Adrenal gland (tissue), 9 donors: ENCODE measurements at regions not wholly inside any gene's neighbourhood (a gene's known extent, or its start where the extent isn't known, plus 50 kb on each side); places are given as distances from the start of the nearest gene placed in this dataset.

Experiments
- DNase-seq, 7 donors: peaks; one replicate each; pipeline ENCODE4 v3.0.0-alpha.2; 2019 to 2020
- H3K27ac ChIP-seq, 5 donors: fragments of 200-600 bp; sonication (generic) in 4 of 5; 1 replicate in 3 of 5; 2 replicates in 2 of 5; pipeline versions ENCODE4 v1.5.1 to v1.8.0; 2016 to 2020; ENCODE audit warnings: mild to moderate bottlenecking in 1 of 5
- H3K27me3 ChIP-seq: fragments of 200-600 bp; 2 replicates; pipeline ENCODE4 v1.8.0; 2021
- H3K36me3 ChIP-seq, 2 donors: fragments of 200-600 bp; replicated peaks in 1 of 2; 1 replicate in 1 of 2; 2 replicates in 1 of 2; pipeline versions ENCODE4 v1.5.1 to v1.8.0; 2018 to 2022
- H3K4me1 ChIP-seq, 2 donors: fragments of 200-600 bp; replicated peaks in 1 of 2; 1 replicate in 1 of 2; 2 replicates in 1 of 2; pipeline versions ENCODE4 v1.5.1 to v1.8.0; 2018 to 2021
- H3K4me3 ChIP-seq, 4 donors: fragments of 200-600 bp; sonication (generic) in 3 of 4; one replicate each; pipeline ENCODE4 v1.5.1; 2016 to 2018
- H3K9me3 ChIP-seq, 3 donors: fragments of 200-600 bp; sonication (generic) in 1 of 3; replicated peaks in 1 of 3; 1 replicate in 2 of 3; 2 replicates in 1 of 3; pipeline versions ENCODE4 v1.5.1 to v1.8.0; 2016 to 2021
- POLR2A ChIP-seq, 2 donors: fragments of 450-650 bp; IDR thresholded peaks; one replicate each; pipeline ENCODE4 v1.6.1; 2017; ENCODE audit warnings: antibody characterized with exemption in 2 of 2, mild to moderate bottlenecking in 2 of 2, moderate library complexity in 1 of 2
- WGBS, 4 donors: extraction: QIAGEN DNeasy Blood & Tissue Kit in 2 of 4; methylation state at CpG; one replicate each; pipeline versions ENCODE4 v1.1.5 to v1.1.7; 2013 to 2017; 5-methylcytosine and 5-hydroxymethylcytosine counted together
- intact Hi-C, 2 donors: fragments of 100-400 bp; cut with DNase I; formaldehyde crosslinking; loops; one replicate each; pipeline versions ENCODE4 v1.14.1 to v1.15.0; 2022 to 2023
- TF ChIP-seq, protein P1 (sequence below), 6 experiments: fragments of 450-650 bp in 4 of 6; fragments of 200-600 bp in 2 of 6; sonication (generic) in 1 of 6; IDR thresholded peaks; 1 replicate in 5 of 6; 2 replicates in 1 of 6; pipeline versions ENCODE4 v1.5.1 to v1.8.0; 2016 to 2021; ENCODE audit warnings: antibody characterized with exemption in 6 of 6, mild to moderate bottlenecking in 2 of 6, moderate library complexity in 1 of 6
- donor health status: healthy with polysubstance abuse.
- donor health status: Bipolar disorder and iron deficiency.
- donor health status: DM: yes; HTN: yes; CAD: no.
- donor health status: DM: no; HTN: no; CAD: no.
- donor health status: DM: no; HTN: no; CAD: no.

DNA sequence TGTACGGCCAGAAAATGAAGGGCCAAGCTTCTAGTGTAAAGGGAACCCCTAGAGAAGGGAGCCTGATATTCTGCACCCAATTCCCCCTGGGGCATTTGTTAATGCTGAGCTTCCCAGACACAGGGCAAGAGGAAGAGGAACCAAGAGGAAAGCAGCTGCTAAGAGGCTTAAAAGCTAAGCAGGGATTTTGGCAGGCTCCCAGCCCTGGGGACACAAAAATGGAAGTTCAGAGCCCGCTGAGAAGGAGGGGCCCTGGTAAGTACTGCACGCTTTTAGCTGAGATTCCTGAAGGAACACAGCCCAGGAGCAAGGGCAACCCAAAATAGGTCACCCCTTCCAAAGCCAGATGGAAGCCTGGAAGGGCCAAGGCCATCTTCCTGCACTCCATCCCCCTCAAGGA, 387.3 kb upstream of the MGMT start:
- intact Hi-C loops: no loop called here
- no peak overlapping the region for H3K4me3 ChIP-seq
- no peak overlapping the region for H3K27ac ChIP-seq
- no peak for TF ChIP-seq POLR2A (IDR thresholded peaks at IDR 0.05)
- TF ChIP-seq, protein P1, sequence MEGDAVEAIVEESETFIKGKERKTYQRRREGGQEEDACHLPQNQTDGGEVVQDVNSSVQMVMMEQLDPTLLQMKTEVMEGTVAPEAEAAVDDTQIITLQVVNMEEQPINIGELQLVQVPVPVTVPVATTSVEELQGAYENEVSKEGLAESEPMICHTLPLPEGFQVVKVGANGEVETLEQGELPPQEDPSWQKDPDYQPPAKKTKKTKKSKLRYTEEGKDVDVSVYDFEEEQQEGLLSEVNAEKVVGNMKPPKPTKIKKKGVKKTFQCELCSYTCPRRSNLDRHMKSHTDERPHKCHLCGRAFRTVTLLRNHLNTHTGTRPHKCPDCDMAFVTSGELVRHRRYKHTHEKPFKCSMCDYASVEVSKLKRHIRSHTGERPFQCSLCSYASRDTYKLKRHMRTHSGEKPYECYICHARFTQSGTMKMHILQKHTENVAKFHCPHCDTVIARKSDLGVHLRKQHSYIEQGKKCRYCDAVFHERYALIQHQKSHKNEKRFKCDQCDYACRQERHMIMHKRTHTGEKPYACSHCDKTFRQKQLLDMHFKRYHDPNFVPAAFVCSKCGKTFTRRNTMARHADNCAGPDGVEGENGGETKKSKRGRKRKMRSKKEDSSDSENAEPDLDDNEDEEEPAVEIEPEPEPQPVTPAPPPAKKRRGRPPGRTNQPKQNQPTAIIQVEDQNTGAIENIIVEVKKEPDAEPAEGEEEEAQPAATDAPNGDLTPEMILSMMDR (IDR thresholded peaks at IDR 0.05): no peak
- no peaks in the 10 kb centered on the region for H3K36me3 ChIP-seq
- H3K4me1 ChIP-seq: no peaks in the 10 kb centered on the region
- no peaks in the 10 kb centered on the region for H3K9me3 ChIP-seq
- 50 to 59% (median 56%) methylated on average over 3 of the region's 3 CpGs for WGBS, 4 donors
- DNase-seq: peak in 6 of 7 donors; percentile 29 to 56 (median 38)
- no peaks in the 10 kb centered on the region for H3K27me3 ChIP-seq

DNA sequence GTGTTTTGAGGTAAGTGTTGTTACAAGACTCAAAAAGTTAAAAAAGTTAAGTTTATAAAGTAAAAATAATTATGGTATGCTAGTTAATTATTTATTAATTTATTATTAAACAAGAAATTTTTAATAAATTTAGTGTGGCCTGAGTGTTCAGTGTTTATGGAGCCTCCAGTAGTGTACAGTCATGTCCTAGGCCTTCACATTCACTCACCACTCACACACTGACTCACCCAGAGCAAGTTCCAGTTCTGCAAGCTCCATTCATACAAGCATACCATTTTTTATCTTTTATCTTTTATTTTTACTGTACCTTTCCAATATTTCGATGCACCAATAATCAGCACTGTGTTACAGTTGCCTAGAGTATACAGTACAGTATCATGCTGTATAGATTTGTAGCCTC, 381.2 kb upstream of the MGMT start:
- Histone ChIP-seq H3K36me3 (no peaks in the 10 kb centered on the region), H3K27me3 (no peaks in the 10 kb centered on the region), H3K4me3 (no peak overlapping the region), H3K9me3 (no peaks in the 10 kb centered on the region), H3K27ac (no peak overlapping the region), H3K4me1 (no peaks in the 10 kb centered on the region)
- intact Hi-C loops: no loop called here
- 66 to 87% (median 69%) methylated on average over 1 of the region's 1 CpG for WGBS, 4 donors
- DNase-seq: no peak
- no peak for TF ChIP-seq POLR2A (IDR thresholded peaks at IDR 0.05)
- TF ChIP-seq, protein P1 (IDR thresholded peaks at IDR 0.05): no peak

DNA sequence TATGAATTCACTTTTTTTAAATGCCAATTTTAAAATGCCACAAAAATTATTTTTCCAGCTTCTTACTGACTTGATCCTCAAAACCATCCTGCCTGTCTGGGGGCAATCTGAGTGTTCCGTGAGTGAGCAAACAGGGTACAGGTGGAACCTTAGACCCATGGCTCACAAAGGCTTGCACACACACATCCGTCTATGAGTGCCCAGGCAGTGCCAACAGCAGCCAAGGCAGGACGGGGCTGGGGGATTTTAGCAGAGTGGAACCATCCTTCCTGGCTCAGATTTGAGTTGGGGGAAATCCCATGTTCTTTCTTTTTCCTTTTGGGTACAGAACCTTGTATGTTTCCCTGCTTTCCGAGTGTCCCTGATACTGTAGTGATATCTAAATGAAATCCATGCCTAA, 377.7 kb upstream of the MGMT start:
- Histone ChIP-seq H3K9me3 (no peaks in the 10 kb centered on the region), H3K4me1 (no peaks in the 10 kb centered on the region), H3K27ac (no peak overlapping the region), H3K27me3 (no peaks in the 10 kb centered on the region), H3K4me3 (no peak overlapping the region), H3K36me3 (no peaks in the 10 kb centered on the region)
- TF ChIP-seq, protein P1 (IDR thresholded peaks at IDR 0.05): no peak
- no peak for TF ChIP-seq POLR2A (IDR thresholded peaks at IDR 0.05)
- intact Hi-C loops: no loop called here
- DNase-seq: peak in 1 of 7 donors; percentile 44
- WGBS, 4 donors: 62 to 81% (median 78%) methylated on average over 4 of the region's 4 CpGs

DNA sequence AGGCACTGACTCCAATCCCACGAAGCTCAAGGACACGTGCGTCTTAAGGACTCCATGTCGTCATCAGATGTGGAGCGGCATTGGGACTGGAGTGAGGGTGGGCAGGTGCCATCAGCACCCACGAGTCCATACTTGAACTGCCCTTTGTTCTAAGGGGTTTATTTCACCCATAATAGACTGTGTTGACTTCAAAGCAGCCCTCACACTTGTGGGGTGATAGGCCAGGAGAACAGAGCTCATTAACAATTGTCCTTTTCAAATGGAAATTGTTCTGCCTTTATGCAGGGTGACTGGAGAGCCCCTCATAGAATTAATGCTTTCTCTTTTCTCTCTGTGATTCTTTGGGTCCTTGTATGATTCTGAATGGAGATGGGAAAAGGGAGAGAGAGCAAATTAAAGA, 376.9 kb upstream of the MGMT start:
- no peaks in the 10 kb centered on the region for H3K4me1 ChIP-seq
- no peaks in the 10 kb centered on the region for H3K9me3 ChIP-seq
- H3K4me3 ChIP-seq: no peak overlapping the region
- 67 to 78% (median 72%) methylated on average over 6 of the region's 6 CpGs for WGBS, 4 donors
- H3K27me3 ChIP-seq: no peaks in the 10 kb centered on the region
- H3K27ac ChIP-seq: no peak overlapping the region
- no peak for DNase-seq
- H3K36me3 ChIP-seq: no peaks in the 10 kb centered on the region
- intact Hi-C loops: no loop called here
- TF ChIP-seq POLR2A (IDR thresholded peaks at IDR 0.05): no peak
- TF ChIP-seq, protein P1 (IDR thresholded peaks at IDR 0.05): no peak
